Effector memory CD8-positive, alpha-beta T cell (primary cell): ENCODE measurements at regions not wholly inside any gene's neighbourhood (a gene's known extent, or its start where the extent isn't known, plus 50 kb on each side); places are given as distances from the start of the nearest gene placed in this dataset.

Experiments used
- ATAC-seq: fragments of 150-1000 bp; cut with Tn5 transposase; replicated peaks from 2 replicates; pipeline ENCODE4 v1.10.0; 2021; ENCODE audit warnings: mild to moderate bottlenecking, moderate library complexity
- DNase-seq, 3 experiments: peaks; one replicate each; pipeline ENCODE4 v3.0.0; 2021
- H3K27ac Mint-ChIP-seq, 2 donors: one replicate each; pipeline ENCODE4 v1.8.0; 2022; ENCODE audit warnings: mild to moderate bottlenecking in 2 of 2, mixed read lengths in 2 of 2, moderate library complexity in 2 of 2
- H3K27me3 Mint-ChIP-seq, 2 donors: one replicate each; pipeline ENCODE4 v1.8.0; 2022; ENCODE audit warnings: mixed read lengths in 2 of 2
- H3K36me3 Mint-ChIP-seq: one replicate; pipeline ENCODE4 v1.8.0; 2022; ENCODE audit warnings: mild to moderate bottlenecking, moderate library complexity, mixed read lengths; ENCODE audit not compliant: insufficient read depth
- H3K4me1 Mint-ChIP-seq, 2 donors: one replicate each; pipeline ENCODE4 v1.8.0; 2022; ENCODE audit warnings: low read depth in 2 of 2, mixed read lengths in 2 of 2
- H3K4me3 Mint-ChIP-seq, 2 donors: one replicate each; pipeline ENCODE4 v1.8.0; 2022; ENCODE audit warnings: mild to moderate bottlenecking in 2 of 2, mixed read lengths in 2 of 2, moderate library complexity in 2 of 2
- H3K9me3 Mint-ChIP-seq, 2 donors: one replicate each; pipeline ENCODE4 v1.8.0; 2022; ENCODE audit warnings: mixed read lengths in 2 of 2

DNA sequence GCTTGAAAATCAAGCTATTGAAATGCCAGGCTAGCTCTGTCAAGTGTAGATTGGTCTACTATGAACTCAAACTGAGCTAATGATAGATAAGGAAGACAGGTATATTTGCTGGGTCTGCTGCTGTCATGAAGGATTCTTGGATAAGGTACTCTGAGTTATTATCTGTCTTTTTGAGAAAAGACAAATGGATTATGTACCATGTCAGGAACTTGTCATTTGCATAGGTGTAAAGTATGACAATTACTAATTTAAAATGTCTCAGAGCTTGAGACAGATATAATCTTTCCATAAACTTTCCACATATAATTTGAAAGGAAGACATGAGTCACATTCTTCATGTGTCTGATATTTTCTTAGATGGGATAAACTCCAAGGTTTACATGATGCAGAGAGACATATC, 594.1 kb upstream of the PTPRD start:
- ATAC-seq (no peak), DNase-seq (no peak)
- no peaks in the 10 kb centered on the region for H3K36me3 Mint-ChIP-seq
- peaks cover 6 to 10% of the 10 kb centered on the region in 2 donors for H3K9me3 Mint-ChIP-seq
- no peaks in the 10 kb centered on the region for H3K27me3 Mint-ChIP-seq
- H3K4me1 Mint-ChIP-seq, result no peaks in the 10 kb centered on the region
- H3K4me3 Mint-ChIP-seq, result no peak overlapping the region
- H3K27ac Mint-ChIP-seq, result no peak overlapping the region

DNA sequence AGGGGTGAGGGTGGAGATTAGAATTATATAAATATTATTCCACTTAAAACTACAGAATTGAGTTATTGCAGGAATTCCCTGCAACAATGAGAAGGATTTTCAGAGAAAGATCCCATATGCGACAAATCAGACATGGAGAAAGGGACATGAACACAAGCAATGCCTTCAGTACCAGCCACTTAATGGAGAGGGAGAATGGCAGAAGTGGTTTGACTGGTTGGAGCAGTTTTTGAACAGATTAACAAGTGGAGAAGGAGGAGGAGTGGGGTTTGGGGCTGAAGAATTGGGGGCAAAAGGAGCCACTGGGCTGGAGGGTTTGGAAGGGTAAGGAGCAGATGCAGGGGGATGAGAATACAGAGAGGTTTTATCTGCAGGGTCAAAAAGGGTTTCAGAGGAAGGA, 620.9 kb upstream of the PTPRD start:
- H3K36me3 Mint-ChIP-seq, result no peaks in the 10 kb centered on the region
- no peak overlapping the region for H3K27ac Mint-ChIP-seq
- no peaks in the 10 kb centered on the region for H3K27me3 Mint-ChIP-seq
- ATAC-seq, result no peak
- H3K4me3 Mint-ChIP-seq, result no peak overlapping the region
- H3K4me1 Mint-ChIP-seq, result no peaks in the 10 kb centered on the region
- peaks cover 19 to 42% of the 10 kb centered on the region in 2 donors for H3K9me3 Mint-ChIP-seq
- DNase-seq, result no peak

GRCh38 chr9:11235061-11235460, 622.3 kb upstream of the PTPRD start:
- Mint-ChIP-seq H3K4me3 (no peak overlapping the region), H3K9me3 (peaks cover 14 to 38% of the 10 kb centered on the region in 2 donors), H3K27me3 (no peaks in the 10 kb centered on the region), H3K27ac (no peak overlapping the region), H3K36me3 (no peaks in the 10 kb centered on the region), H3K4me1 (no peaks in the 10 kb centered on the region)
- DNase-seq (no peak), ATAC-seq (no peak)

DNA sequence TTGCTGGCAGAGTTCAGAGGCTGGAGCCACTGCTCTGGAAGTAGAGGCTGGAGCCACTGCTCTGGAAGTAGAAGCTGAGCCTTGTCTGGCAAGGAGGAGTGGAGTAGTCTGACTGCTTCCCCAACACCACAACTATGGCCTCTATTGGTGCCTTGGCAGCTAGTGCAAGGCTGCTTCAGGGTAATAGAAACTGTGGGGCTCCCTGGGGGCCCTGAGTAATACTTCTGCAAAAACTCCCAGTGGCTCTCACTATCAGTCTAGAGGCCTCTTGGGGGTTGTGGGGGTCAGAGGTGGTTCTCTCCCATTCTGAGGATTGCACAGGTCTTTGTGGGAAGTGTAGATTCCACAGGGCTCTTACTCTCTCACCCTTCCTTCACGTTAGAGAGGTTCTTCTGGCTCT, 629.0 kb upstream of the PTPRD start:
- no peaks in the 10 kb centered on the region for H3K27me3 Mint-ChIP-seq
- DNase-seq, result no peak
- no peaks in the 10 kb centered on the region for H3K36me3 Mint-ChIP-seq
- no peaks in the 10 kb centered on the region for H3K4me1 Mint-ChIP-seq
- no peak for ATAC-seq
- peaks cover 10 to 28% of the 10 kb centered on the region in 2 donors for H3K9me3 Mint-ChIP-seq
- no peak overlapping the region for H3K4me3 Mint-ChIP-seq
- H3K27ac Mint-ChIP-seq, result no peak overlapping the region

- Mint-ChIP-seq H3K9me3 (peaks cover 7 to 13% of the 10 kb centered on the region in 2 donors), H3K36me3 (no peaks in the 10 kb centered on the region), H3K27me3 (no peaks in the 10 kb centered on the region), H3K4me1 (no peaks in the 10 kb centered on the region), H3K27ac (no peak overlapping the region), H3K4me3 (no peak overlapping the region)
- no peak for DNase-seq
- ATAC-seq, result no peak
Measured at GRCh38 chr9:11257992-11258391, 645.2 kb upstream of the PTPRD start.

GRCh38 chr9:11269036-11269435, 656.2 kb upstream of the PTPRD start:
- H3K4me3 Mint-ChIP-seq, result no peak overlapping the region
- H3K27ac Mint-ChIP-seq, result no peak overlapping the region
- DNase-seq, result no peak
- peaks cover 0 to 7% of the 10 kb centered on the region in 2 donors for H3K9me3 Mint-ChIP-seq
- H3K27me3 Mint-ChIP-seq, result no peaks in the 10 kb centered on the region
- H3K36me3 Mint-ChIP-seq, result no peaks in the 10 kb centered on the region
- ATAC-seq, result no peak
- H3K4me1 Mint-ChIP-seq, result no peaks in the 10 kb centered on the region

GRCh38 chr9:11275158-11275695, 662.4 kb upstream of the PTPRD start:
- Mint-ChIP-seq H3K9me3 (peaks cover 3 to 7% of the 10 kb centered on the region in 2 donors), H3K27me3 (no peaks in the 10 kb centered on the region), H3K36me3 (no peaks in the 10 kb centered on the region), H3K4me1 (no peaks in the 10 kb centered on the region), H3K27ac (no peak overlapping the region), H3K4me3 (no peak overlapping the region)
- DNase-seq (no peak), ATAC-seq (no peak)

DNA sequence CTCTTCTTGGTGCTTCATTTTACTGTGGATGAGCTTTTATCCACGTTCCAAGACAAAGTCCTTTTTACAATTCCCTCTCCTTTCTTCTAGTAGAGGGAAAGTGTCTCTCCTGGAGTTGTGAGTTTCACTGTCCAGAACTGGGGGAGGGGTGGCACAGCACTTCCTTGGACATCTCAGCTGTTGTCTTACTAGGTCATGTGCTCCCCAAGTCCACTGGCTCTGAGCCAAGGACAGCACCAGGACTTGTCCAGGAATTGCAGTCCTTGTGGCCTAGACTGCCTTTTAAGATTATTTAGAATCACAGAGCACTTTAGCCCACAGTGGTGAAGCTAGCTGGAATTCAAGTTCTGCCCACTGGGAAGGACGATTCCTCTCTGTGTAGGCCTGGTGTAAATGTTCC, 700.2 kb upstream of the PTPRD start:
- no peak for DNase-seq
- H3K27ac Mint-ChIP-seq, result no peak overlapping the region
- ATAC-seq, result no peak
- no peak overlapping the region for H3K4me3 Mint-ChIP-seq
- no peaks in the 10 kb centered on the region for H3K4me1 Mint-ChIP-seq
- H3K27me3 Mint-ChIP-seq, result no peaks in the 10 kb centered on the region
- no peaks in the 10 kb centered on the region for H3K36me3 Mint-ChIP-seq
- H3K9me3 Mint-ChIP-seq, result peaks cover 5 to 11% of the 10 kb centered on the region in 2 donors

DNA sequence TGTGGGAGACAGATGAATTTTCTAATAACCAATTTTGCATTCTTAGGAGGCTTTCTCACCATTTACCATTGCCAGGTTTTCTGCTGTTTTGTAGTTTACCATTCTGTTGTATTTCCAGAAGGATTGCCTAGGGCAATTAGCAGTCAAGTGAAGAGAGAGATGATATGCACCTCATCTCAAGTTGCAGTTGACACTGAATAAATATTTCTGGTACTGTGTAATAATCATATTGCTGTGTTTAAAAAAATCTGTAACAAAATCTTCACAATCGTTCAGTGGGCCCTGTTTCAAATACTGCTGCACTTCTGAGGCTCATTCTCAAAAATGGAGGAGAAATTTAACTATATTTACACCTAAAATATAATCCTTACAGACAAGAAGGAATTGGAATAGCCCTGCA, 706.1 kb upstream of the PTPRD start:
- Mint-ChIP-seq H3K36me3 (no peaks in the 10 kb centered on the region), H3K4me3 (no peak overlapping the region), H3K27me3 (no peaks in the 10 kb centered on the region), H3K27ac (no peak overlapping the region), H3K9me3 (peaks cover 2 to 5% of the 10 kb centered on the region in 2 donors), H3K4me1 (no peaks in the 10 kb centered on the region)
- ATAC-seq (no peak), DNase-seq (no peak)

- Mint-ChIP-seq H3K9me3 (peaks cover 4 to 5% of the 10 kb centered on the region in 2 donors), H3K27me3 (no peaks in the 10 kb centered on the region), H3K27ac (no peak overlapping the region), H3K4me3 (no peak overlapping the region), H3K36me3 (no peaks in the 10 kb centered on the region), H3K4me1 (no peaks in the 10 kb centered on the region)
- no peak for DNase-seq
- no peak for ATAC-seq
Measured at GRCh38 chr9:11319538-11319937, 706.7 kb upstream of the PTPRD start.

- H3K9me3 Mint-ChIP-seq, result peaks cover 4 to 5% of the 10 kb centered on the region in 2 donors
Measured at GRCh38 chr9:11320989-11321388, 708.2 kb upstream of the PTPRD start.

DNA sequence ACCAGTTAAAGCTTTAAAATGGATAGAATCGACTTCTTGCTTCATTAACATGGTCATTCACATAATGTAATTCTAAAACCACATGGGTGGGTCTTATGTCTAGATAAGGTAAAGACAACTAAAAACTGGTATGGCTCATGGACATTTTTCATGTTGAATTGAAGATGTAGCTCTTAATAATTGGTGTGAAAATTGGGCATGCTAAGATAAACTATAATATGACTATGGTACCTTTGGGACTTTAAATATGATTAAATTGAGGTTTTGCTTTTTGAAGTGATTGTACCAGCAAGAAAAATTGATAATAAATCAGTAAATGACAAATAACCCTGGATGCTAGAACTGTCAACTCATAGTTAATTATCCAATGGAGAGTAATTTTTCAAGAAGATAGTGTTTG, 710.7 kb upstream of the PTPRD start:
- H3K9me3 Mint-ChIP-seq, result peaks cover 0 to 4% of the 10 kb centered on the region in 2 donors
- H3K27me3 Mint-ChIP-seq, result no peaks in the 10 kb centered on the region
- H3K4me1 Mint-ChIP-seq, result no peaks in the 10 kb centered on the region
- H3K27ac Mint-ChIP-seq, result no peak overlapping the region
- ATAC-seq (no peak), DNase-seq (no peak)
- H3K4me3 Mint-ChIP-seq, result no peak overlapping the region
- H3K36me3 Mint-ChIP-seq, result no peaks in the 10 kb centered on the region

More at GRCh38 chr9:11320989-11321388, 708.2 kb upstream of the PTPRD start:
- Mint-ChIP-seq H3K4me1 (no peaks in the 10 kb centered on the region), H3K4me3 (no peak overlapping the region), H3K27me3 (no peaks in the 10 kb centered on the region), H3K36me3 (no peaks in the 10 kb centered on the region), H3K27ac (no peak overlapping the region)
- ATAC-seq, result no peak
- DNase-seq, result no peak

GRCh38 chr9:11326231-11326630, 713.4 kb upstream of the PTPRD start:
- Mint-ChIP-seq H3K27ac (no peak overlapping the region), H3K4me3 (no peak overlapping the region), H3K27me3 (no peaks in the 10 kb centered on the region), H3K36me3 (no peaks in the 10 kb centered on the region), H3K9me3 (peaks cover 0 to 4% of the 10 kb centered on the region in 2 donors), H3K4me1 (no peaks in the 10 kb centered on the region)
- no peak for ATAC-seq
- no peak for DNase-seq

- ATAC-seq (no peak), DNase-seq (no peak)
- peaks cover 6% of the 10 kb centered on the region in 2 donors for H3K9me3 Mint-ChIP-seq
- no peaks in the 10 kb centered on the region for H3K27me3 Mint-ChIP-seq
- H3K36me3 Mint-ChIP-seq, result no peaks in the 10 kb centered on the region
- H3K4me3 Mint-ChIP-seq, result no peak overlapping the region
- no peak overlapping the region for H3K27ac Mint-ChIP-seq
- H3K4me1 Mint-ChIP-seq, result no peaks in the 10 kb centered on the region
Measured at GRCh38 chr9:11328326-11328725, 715.5 kb upstream of the PTPRD start.

GRCh38 chr9:11335011-11335410, 722.2 kb upstream of the PTPRD start:
- Mint-ChIP-seq H3K27me3 (no peaks in the 10 kb centered on the region), H3K9me3 (peaks cover 5 to 9% of the 10 kb centered on the region in 2 donors), H3K27ac (no peak overlapping the region), H3K4me1 (no peaks in the 10 kb centered on the region), H3K4me3 (no peak overlapping the region), H3K36me3 (no peaks in the 10 kb centered on the region)
- DNase-seq, result no peak
- ATAC-seq, result no peak
